NCI-H2029 (cell line): ENCODE measurements at regions not wholly inside any gene's neighbourhood (a gene's known extent, or its start where the extent isn't known, plus 50 kb on each side); places are given as distances from the start of the nearest gene placed in this dataset.
"Not testable (repeated sequence)": the region's sequence is repeated elsewhere in the genome, so short reads cannot be mapped to it uniquely, and the experiment has no call there.

ENCODE experiments used
- DNase-seq: peaks from one replicate; lab custom pipeline; 2025; lab: John Stamatoyannopoulos, UW

- DNase-seq: no peak
Observed at GRCh38 chr5:114054594-114054993, 307.3 kb upstream of the KCNN2 start.

GRCh38 chr5:114055318-114056184, 306.3 kb upstream of the KCNN2 start:
- no peak for DNase-seq

- DNase-seq: no peak
Observed at GRCh38 chr5:114056185-114056538, 305.7 kb upstream of the KCNN2 start.

- no peak for DNase-seq
Observed at GRCh38 chr5:114060866-114061265, 301.0 kb upstream of the KCNN2 start.

- no peak for DNase-seq
Observed at GRCh38 chr5:114062932-114063867, 298.7 kb upstream of the KCNN2 start.

- no peak for DNase-seq
Observed at GRCh38 chr5:114065912-114066311, 296.0 kb upstream of the KCNN2 start.

GRCh38 chr5:114070093-114070722, 291.7 kb upstream of the KCNN2 start:
- DNase-seq: no peak

- no peak for DNase-seq
Observed at GRCh38 chr5:114089259-114089658, 272.6 kb upstream of the KCNN2 start.

- DNase-seq: no peak
Observed at GRCh38 chr5:114097570-114097969, 264.3 kb upstream of the KCNN2 start.

GRCh38 chr5:114099161-114099560, 262.7 kb upstream of the KCNN2 start:
- DNase-seq: no peak

- DNase-seq: no peak
Observed at GRCh38 chr5:114101153-114101552, 260.7 kb upstream of the KCNN2 start.

- DNase-seq: no peak
Observed at GRCh38 chr5:114113604-114114003, 248.3 kb upstream of the KCNN2 start.

GRCh38 chr5:114116981-114117380, 244.9 kb upstream of the KCNN2 start:
- no peak for DNase-seq

- DNase-seq: no peak
Observed at GRCh38 chr5:114118511-114118910, 243.4 kb upstream of the KCNN2 start.

GRCh38 chr5:114120166-114120565, 241.7 kb upstream of the KCNN2 start:
- no peak for DNase-seq

- DNase-seq: no peak
Observed at GRCh38 chr5:114122852-114123251, 239.0 kb upstream of the KCNN2 start.

- DNase-seq: no peak
Observed at GRCh38 chr5:114123654-114124053, 238.2 kb upstream of the KCNN2 start.

GRCh38 chr5:114146398-114146797, 215.5 kb upstream of the KCNN2 start:
- DNase-seq: no peak

GRCh38 chr5:114148253-114148652, 213.6 kb upstream of the KCNN2 start:
- DNase-seq: no peak

GRCh38 chr5:114148728-114149127, 213.1 kb upstream of the KCNN2 start:
- DNase-seq: not testable (repeated sequence)

- no peak for DNase-seq
Observed at GRCh38 chr5:114152656-114153360, 209.1 kb upstream of the KCNN2 start.

GRCh38 chr5:114153392-114153791, 208.5 kb upstream of the KCNN2 start:
- DNase-seq: no peak
